Ishikawa (cell line): ENCODE measurements at regions not wholly inside any gene's neighbourhood (a gene's known extent, or its start where the extent isn't known, plus 50 kb on each side); places are given as distances from the start of the nearest gene placed in this dataset.

Experiments used
- CEBPB ChIP-seq: IDR thresholded peaks from 2 replicates; pipeline ENCODE4 v1.6.1; 2012
- CREB1 ChIP-seq: IDR thresholded peaks from 2 replicates; pipeline ENCODE4 v1.6.1; 2012; ENCODE audit warnings: low read depth
- EGR1 ChIP-seq: IDR thresholded peaks from 2 replicates; pipeline ENCODE4 v1.6.1; 2012
- EP300 ChIP-seq: IDR thresholded peaks from 2 replicates; pipeline ENCODE4 v1.6.1; 2012; ENCODE audit warnings: borderline replicate concordance
- FOXM1 ChIP-seq: IDR thresholded peaks from 2 replicates; pipeline ENCODE4 v1.6.1; 2012; ENCODE audit warnings: low read depth, borderline replicate concordance
- MAX ChIP-seq: IDR thresholded peaks from 2 replicates; pipeline ENCODE4 v1.6.1; 2012
- NFIC ChIP-seq: IDR thresholded peaks from 2 replicates; pipeline ENCODE4 v1.6.1; 2012
- RAD21 ChIP-seq: IDR thresholded peaks from 2 replicates; pipeline ENCODE4 v1.6.1; 2012; ENCODE audit warnings: low read depth
- REST ChIP-seq: IDR thresholded peaks from 2 replicates; pipeline ENCODE4 v1.6.1; 2012; ENCODE audit warnings: low read depth, mild to moderate bottlenecking
- TAF1 ChIP-seq: IDR thresholded peaks from 2 replicates; pipeline ENCODE4 v1.6.1; 2012; ENCODE audit warnings: low read depth, mild to moderate bottlenecking
- TCF12 ChIP-seq: IDR thresholded peaks from 2 replicates; pipeline ENCODE4 v1.6.1; 2012; ENCODE audit warnings: low read depth
- TEAD4 ChIP-seq: IDR thresholded peaks from 2 replicates; pipeline ENCODE4 v1.6.1; 2012
- USF1 ChIP-seq: IDR thresholded peaks from 2 replicates; pipeline ENCODE4 v1.6.1; 2012
- YY1 ChIP-seq: IDR thresholded peaks from 2 replicates; pipeline ENCODE4 v1.6.1; 2012; ENCODE audit warnings: low read depth
- ZBTB7A ChIP-seq: IDR thresholded peaks from 2 replicates; pipeline ENCODE4 v1.6.1; 2012; ENCODE audit warnings: low read depth

GRCh38 chr2:136395582-136395981 lies 277.6 kb upstream of the CXCR4 start:
- no peak for TF ChIP-seq ZBTB7A
- TF ChIP-seq TEAD4, result no peak
- TF ChIP-seq TCF12, result no peak
- TF ChIP-seq CEBPB, result no peak
- TF ChIP-seq EP300, result no peak
- TF ChIP-seq MAX, result no peak
- TF ChIP-seq CREB1, result no peak
- no peak for TF ChIP-seq USF1

- TF ChIP-seq REST, result no peak
- TF ChIP-seq EGR1, result no peak
- no peak for TF ChIP-seq FOXM1
- no peak for TF ChIP-seq TAF1
- no peak for TF ChIP-seq MAX
- no peak for TF ChIP-seq CEBPB
- no peak for TF ChIP-seq ZBTB7A
- no peak for TF ChIP-seq USF1
- no peak for TF ChIP-seq TCF12
- TF ChIP-seq YY1, result no peak
- TF ChIP-seq RAD21, result no peak
- TF ChIP-seq EP300, result no peak
- TF ChIP-seq TEAD4, result no peak
- TF ChIP-seq NFIC, result no peak
- TF ChIP-seq CREB1, result no peak
Observed at GRCh38 chr2:136394136-136395060, 276.4 kb upstream of the CXCR4 start.

GRCh38 chr2:136393514-136393913 lies 275.6 kb upstream of the CXCR4 start:
- TF ChIP-seq EGR1, result no peak
- TF ChIP-seq CREB1, result no peak
- no peak for TF ChIP-seq MAX
- no peak for TF ChIP-seq RAD21
- TF ChIP-seq REST, result no peak

- TF ChIP-seq ZBTB7A (no peak), USF1 (no peak), CEBPB (no peak), YY1 (no peak), REST (no peak), CREB1 (no peak), MAX (no peak), TCF12 (no peak), NFIC (no peak), EGR1 (no peak), TAF1 (no peak), EP300 (no peak), RAD21 (no peak), TEAD4 (no peak), FOXM1 (no peak)
Observed at GRCh38 chr2:136392897-136393505, 275.1 kb upstream of the CXCR4 start.
